HUES64 (cell line): ENCODE measurements at regions not wholly inside any gene's neighbourhood (a gene's known extent, or its start where the extent isn't known, plus 50 kb on each side); places are given as distances from the start of the nearest gene placed in this dataset.

ENCODE experiments used
- H3K27ac ChIP-seq: 2 replicates; pipeline ENCODE4 v1.7.0; 2013; ENCODE audit warnings: low read depth, low read length, inconsistent platforms
- H3K27me3 ChIP-seq: 2 replicates; pipeline ENCODE4 v1.6.1; 2013; ENCODE audit warnings: mild to moderate bottlenecking, low read length; ENCODE audit not compliant: insufficient read depth
- H3K36me3 ChIP-seq: 2 replicates; pipeline ENCODE4 v1.6.1; 2013; ENCODE audit warnings: mild to moderate bottlenecking, low read length; ENCODE audit not compliant: insufficient read depth
- H3K4me1 ChIP-seq: 2 replicates; pipeline ENCODE4 v1.6.1; 2013; ENCODE audit warnings: mild to moderate bottlenecking, low read length, moderate library complexity; ENCODE audit not compliant: insufficient read depth
- H3K4me3 ChIP-seq: 2 replicates; pipeline ENCODE4 v1.5.1; 2013; ENCODE audit warnings: mild to moderate bottlenecking, low read length, moderate library complexity
- H3K9ac ChIP-seq: 2 replicates; pipeline ENCODE4 v1.6.1; 2013; ENCODE audit warnings: mild to moderate bottlenecking, low read depth, low read length
- H3K9me3 ChIP-seq: 2 replicates; pipeline ENCODE4 v1.6.1; 2013; ENCODE audit warnings: low read depth, low read length; ENCODE audit not compliant: insufficient read depth
- WGBS: fragments of 150-250, 120-280 bp; methylation state at CpG from one replicate; pipeline ENCODE4 v1.1.7; 2013; ENCODE audit warnings: missing lambda C conversion rate; 5-methylcytosine and 5-hydroxymethylcytosine counted together

DNA sequence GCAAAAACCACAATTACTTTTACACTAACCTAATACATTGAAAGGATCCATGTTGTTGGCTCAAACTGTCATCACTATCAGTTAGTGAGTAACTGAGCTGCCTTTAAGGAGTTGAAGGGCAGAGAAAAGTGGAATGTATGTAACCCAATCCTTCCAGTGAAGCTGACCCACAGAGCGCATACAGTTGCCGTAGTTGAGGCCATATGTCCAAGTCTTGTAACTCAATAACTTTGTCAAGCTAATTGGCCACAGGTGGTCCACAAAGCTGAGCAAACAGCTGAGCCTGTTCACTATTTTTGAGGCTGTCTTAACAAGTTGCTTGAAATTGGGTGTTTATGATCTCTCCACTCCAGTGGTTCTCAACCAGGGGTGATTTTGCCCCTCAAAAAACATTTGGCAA is 169.0 kb upstream of the SLC24A5 start:
- 95% methylated on average over 2 of the region's 2 CpGs for WGBS
- Histone ChIP-seq H3K4me1 (peaks cover 21% of the 10 kb centered on the region), H3K9me3 (no peaks in the 10 kb centered on the region), H3K9ac (no peak overlapping the region), H3K27me3 (no peaks in the 10 kb centered on the region), H3K4me3 (no peak overlapping the region), H3K36me3 (no peaks in the 10 kb centered on the region), H3K27ac (no peak overlapping the region)

DNA sequence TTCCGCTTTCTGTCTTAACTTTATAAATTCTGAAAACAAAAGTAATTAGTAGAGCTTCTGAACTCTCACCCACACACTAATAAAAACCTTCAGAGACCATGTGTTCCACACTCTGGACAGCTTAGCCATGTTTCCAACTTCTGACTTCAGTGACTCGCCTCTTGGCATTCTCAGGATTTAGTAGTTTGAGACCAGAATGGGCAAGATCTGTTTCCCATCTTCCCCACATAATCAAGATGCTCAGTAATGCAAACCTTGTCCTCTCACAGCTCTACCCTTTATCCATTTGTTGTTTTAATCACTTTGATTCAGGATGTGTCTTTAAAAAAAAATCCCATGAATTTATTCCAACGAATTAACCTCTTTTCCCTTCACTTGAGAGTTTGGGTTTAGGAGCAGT is 166.6 kb upstream of the SLC24A5 start:
- no peaks in the 10 kb centered on the region for H3K36me3 ChIP-seq
- H3K27me3 ChIP-seq: no peaks in the 10 kb centered on the region
- no peak overlapping the region for H3K4me3 ChIP-seq
- H3K9ac ChIP-seq: no peak overlapping the region
- 96% methylated on average over 1 of the region's 3 CpGs for WGBS
- H3K4me1 ChIP-seq: peaks cover 21% of the 10 kb centered on the region
- no peaks in the 10 kb centered on the region for H3K9me3 ChIP-seq
- H3K27ac ChIP-seq: no peak overlapping the region

DNA sequence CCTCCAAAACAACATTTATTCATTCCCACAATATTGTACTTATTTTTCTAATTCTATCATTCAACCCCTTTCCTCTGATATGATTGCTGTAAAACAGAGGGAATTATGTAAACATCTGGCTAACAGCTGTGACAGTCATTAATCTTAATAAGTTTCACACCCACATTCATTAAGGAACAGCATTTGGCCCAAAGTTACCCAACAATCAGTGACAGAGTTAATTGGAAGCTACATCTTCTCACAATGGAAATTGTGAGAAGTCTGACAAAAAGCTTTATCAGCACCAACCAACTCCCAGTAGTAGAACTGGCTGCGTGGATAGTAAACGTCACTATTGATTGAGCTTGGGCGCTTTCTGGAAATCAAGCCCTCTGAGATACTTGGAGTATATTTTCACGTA is 165.8 kb upstream of the SLC24A5 start:
- H3K4me3 ChIP-seq: no peak overlapping the region
- H3K27me3 ChIP-seq: no peaks in the 10 kb centered on the region
- WGBS: 80% methylated on average over 4 of the region's 4 CpGs
- no peak overlapping the region for H3K27ac ChIP-seq
- peaks cover 18% of the 10 kb centered on the region for H3K4me1 ChIP-seq
- H3K36me3 ChIP-seq: no peaks in the 10 kb centered on the region
- H3K9me3 ChIP-seq: no peaks in the 10 kb centered on the region
- H3K9ac ChIP-seq: no peak overlapping the region

DNA sequence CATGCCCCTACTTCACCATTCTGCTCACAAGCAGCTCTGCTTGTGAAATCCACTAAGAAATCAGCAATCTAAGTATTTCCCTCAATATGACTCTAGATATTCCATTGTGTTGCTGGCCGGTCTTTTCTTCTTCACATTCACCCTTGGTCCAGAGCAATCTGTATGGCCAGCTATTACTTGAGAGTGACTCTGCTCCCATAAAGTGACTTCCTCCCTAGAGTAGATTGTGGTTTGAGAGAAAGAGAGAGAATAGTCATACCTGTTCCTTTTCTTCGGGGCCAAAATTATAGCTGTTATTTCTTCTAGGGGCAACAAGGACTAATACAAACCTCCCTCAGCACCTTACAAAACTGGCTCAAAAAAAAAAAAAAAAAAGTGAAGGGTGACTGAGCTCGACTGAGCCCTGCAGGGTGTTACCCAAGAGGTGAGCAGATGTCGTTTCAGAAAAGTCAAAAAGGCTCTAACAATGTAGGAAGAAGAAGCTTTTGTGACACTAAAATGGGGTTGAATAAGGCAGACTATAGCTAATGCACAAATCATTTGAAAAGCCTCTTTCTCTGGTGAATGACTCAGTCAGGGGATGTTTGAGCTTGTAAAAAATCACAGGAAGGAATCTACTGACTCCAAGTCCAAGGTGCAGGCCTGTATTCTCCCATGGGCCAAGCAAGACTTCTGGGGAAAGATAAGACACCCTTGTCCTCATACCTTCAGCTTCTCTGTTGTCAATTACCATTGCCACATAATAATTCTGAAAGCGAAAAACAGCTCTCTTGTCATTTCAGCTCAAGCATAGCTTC is 161.0 kb upstream of the SLC24A5 start:
- no peaks in the 10 kb centered on the region for H3K27me3 ChIP-seq
- 80% methylated on average over 4 of the region's 5 CpGs for WGBS
- no peaks in the 10 kb centered on the region for H3K9me3 ChIP-seq
- H3K27ac ChIP-seq: no peak overlapping the region
- H3K36me3 ChIP-seq: no peaks in the 10 kb centered on the region
- H3K9ac ChIP-seq: no peak overlapping the region
- no peaks in the 10 kb centered on the region; the same call in 1 of the 2 replicates for H3K4me1 ChIP-seq
- H3K4me3 ChIP-seq: no peak overlapping the region

DNA sequence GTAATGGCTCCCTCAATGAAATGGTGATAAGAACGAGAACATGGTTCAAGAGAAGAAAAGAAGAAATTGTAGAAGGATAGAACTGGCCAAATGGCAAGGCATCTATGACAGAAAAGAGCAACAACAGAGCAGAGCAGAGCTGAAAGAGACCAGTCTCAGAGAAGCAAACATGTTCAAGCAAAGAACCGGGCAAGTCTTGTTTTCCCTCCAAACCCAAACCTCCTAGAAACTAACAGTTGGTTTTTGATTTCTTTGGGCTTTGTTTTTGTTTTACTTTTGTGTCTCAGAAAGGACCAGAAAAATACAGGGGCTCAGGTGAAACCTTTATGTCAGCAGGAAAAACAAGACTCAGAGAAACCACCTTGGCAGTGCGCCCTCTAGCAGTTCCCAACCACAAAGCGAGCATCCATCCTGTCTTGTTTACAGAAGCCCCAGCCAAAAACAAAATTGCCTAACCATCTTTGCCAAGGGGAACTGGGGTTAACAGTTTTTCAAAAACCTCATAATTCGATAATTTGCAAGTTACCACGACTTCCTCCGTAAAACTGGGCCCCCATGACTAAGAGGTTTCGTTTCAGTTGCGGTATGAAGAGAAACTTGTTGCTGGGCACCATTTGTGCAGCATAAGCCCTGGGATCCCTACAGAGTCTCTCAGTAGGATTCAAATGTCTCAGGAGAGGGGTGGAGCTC is 159.2 kb upstream of the SLC24A5 start:
- 95% methylated on average over 8 of the region's 9 CpGs for WGBS
- Histone ChIP-seq H3K4me3 (no peak overlapping the region), H3K36me3 (no peaks in the 10 kb centered on the region), H3K9ac (no peak overlapping the region), H3K9me3 (no peaks in the 10 kb centered on the region), H3K4me1 (no peaks in the 10 kb centered on the region), H3K27ac (no peak overlapping the region), H3K27me3 (no peaks in the 10 kb centered on the region)

DNA sequence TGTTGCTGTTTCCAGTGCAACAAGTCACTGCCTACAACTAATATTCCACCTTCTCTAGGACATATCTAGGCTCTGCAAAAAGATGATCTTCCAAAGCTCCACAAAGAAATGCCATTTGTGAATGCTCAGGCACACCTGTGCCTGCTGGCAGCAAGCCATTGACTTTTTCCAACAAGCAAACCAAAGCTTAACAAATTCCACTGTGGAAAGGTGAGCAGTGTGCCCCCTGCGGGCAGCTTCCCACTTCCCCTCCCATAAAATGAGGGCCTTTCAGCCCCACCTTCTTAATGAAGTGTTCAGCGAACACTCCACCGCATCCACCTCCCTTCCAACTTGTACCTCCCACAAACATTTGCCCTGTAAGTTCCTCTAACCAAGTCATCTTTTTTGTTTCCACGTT is 157.5 kb upstream of the SLC24A5 start:
- WGBS: 87% methylated on average over 4 of the region's 4 CpGs
- H3K9ac ChIP-seq: no peak overlapping the region

DNA sequence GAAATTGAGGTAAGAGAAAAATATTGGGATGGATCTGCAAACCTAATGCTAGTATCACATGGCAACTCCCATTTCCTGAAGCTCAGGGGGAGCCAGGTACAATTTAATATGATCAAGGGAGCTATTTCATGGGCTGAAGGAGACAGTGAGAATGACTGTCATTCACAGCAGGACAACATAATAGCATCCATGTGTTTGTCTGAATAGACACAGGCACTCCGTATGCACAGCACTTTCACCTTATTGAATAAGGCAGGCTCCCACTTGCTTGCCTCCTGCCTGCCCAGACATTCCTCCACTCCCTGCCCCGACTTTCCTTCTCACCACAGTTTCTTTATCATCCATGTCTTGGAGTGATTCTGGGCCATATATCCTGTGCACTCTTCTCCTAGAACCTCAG is 156.6 kb upstream of the SLC24A5 start:
- no peak overlapping the region for H3K4me3 ChIP-seq
- no peak overlapping the region for H3K9ac ChIP-seq
- H3K27ac ChIP-seq: no peak overlapping the region
- H3K36me3 ChIP-seq: no peaks in the 10 kb centered on the region
- no peaks in the 10 kb centered on the region for H3K9me3 ChIP-seq
- H3K4me1 ChIP-seq: peaks cover 3% of the 10 kb centered on the region; the same call in 1 of the 2 replicates
- WGBS: 97% methylated on average over 2 of the region's 2 CpGs
- H3K27me3 ChIP-seq: no peaks in the 10 kb centered on the region

More for the DNA sequence above, 157.5 kb upstream of the SLC24A5 start:
- Histone ChIP-seq H3K9me3 (no peaks in the 10 kb centered on the region), H3K27me3 (no peaks in the 10 kb centered on the region), H3K36me3 (no peaks in the 10 kb centered on the region), H3K4me1 (no peaks in the 10 kb centered on the region), H3K4me3 (no peak overlapping the region), H3K27ac (no peak overlapping the region)

DNA sequence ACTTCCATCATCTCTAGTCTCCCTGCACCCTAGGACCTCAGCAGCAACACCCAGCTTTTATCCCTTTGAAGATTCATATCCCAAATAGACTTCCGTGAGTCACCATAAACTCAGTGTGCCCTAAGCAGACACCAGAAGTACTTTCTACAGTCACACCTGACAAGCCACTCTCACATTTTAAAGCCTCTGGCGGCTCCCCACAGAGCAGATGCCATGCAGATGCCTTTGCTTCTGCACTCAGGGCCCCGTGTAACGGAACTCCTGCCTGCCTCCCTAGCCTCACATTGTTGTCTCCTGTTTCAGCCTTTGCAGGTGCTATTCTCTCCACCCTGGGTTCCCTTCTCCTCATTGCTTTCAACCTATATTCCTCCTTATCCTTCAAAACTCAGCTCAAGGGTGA is 155.5 kb upstream of the SLC24A5 start:
- WGBS: 53% methylated on average over 4 of the region's 4 CpGs
- H3K27ac ChIP-seq: no peak overlapping the region
- H3K36me3 ChIP-seq: no peaks in the 10 kb centered on the region
- peaks cover 3% of the 10 kb centered on the region; the same call in 1 of the 2 replicates for H3K4me1 ChIP-seq
- no peak overlapping the region for H3K9ac ChIP-seq
- no peaks in the 10 kb centered on the region for H3K27me3 ChIP-seq
- no peaks in the 10 kb centered on the region for H3K9me3 ChIP-seq
- no peak overlapping the region for H3K4me3 ChIP-seq

DNA sequence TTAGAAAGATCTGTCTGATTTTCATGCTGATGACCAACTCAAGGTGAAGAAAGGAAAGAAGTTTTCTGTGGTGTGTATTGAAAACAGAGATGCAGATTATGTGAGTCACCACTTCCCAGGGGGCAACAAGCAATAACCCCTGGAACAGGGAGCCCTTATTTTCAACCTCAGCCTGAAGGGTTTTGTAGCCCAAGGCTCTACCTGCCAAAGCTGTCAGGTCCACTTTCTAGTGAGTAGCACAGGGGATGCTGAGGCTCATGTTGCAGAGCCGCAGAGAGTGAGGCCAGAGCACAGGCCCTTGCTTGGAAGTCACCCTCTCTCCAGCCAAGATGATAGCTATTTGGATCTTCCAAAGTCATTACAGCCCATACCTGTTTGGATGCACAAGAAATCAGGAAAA is 152.2 kb upstream of the SLC24A5 start:
- Histone ChIP-seq H3K27ac (no peak overlapping the region), H3K36me3 (no peaks in the 10 kb centered on the region), H3K4me3 (no peak overlapping the region), H3K4me1 (peaks cover 3% of the 10 kb centered on the region; the same call in 1 of the 2 replicates), H3K27me3 (no peaks in the 10 kb centered on the region), H3K9ac (no peak overlapping the region), H3K9me3 (no peaks in the 10 kb centered on the region)
- 80% methylated on average over 1 of the region's 1 CpG for WGBS

DNA sequence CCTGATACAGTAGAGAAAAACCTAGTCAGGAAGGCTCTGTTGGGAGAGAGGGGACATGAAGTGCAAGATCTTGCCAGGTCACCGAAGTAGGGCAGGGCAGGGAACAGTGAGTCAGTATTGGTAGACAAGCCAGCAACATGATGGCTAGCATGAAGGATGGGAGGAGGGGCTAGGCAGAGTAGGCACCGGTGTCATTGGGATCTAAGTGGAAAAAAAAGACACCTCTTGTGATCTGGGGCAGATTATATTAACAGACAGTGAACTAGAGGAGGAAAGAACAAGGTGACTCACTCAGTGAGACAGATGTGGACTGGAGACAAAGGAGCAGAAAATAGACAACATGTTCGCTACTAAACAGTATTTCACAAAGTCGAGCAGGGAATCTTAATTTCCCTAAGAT is 149.2 kb upstream of the SLC24A5 start:
- no peaks in the 10 kb centered on the region for H3K27me3 ChIP-seq
- no peaks in the 10 kb centered on the region for H3K36me3 ChIP-seq
- no peak overlapping the region for H3K4me3 ChIP-seq
- H3K4me1 ChIP-seq: peaks cover 3% of the 10 kb centered on the region; the same call in 1 of the 2 replicates
- WGBS: 92% methylated on average over 4 of the region's 4 CpGs
- H3K27ac ChIP-seq: no peak overlapping the region
- H3K9me3 ChIP-seq: no peaks in the 10 kb centered on the region
- H3K9ac ChIP-seq: no peak overlapping the region

DNA sequence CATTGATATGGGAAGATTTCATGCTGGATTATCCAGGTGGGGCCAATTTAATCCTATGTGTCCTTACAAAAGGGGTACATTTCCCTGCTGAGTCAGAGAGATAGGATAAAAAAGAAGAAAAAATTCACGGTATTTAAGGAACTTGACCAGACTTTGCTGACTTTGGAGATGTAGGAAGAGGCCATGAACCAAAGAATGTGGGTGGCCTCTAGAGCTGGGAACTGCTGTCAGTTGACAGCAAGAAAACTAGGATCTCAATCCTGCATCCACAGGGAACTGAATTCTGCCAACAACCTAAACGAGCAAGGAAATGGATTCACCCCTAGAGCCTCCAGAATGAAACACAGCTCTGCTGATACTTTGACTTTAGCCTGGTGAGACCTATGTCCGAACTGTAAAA is 148.1 kb upstream of the SLC24A5 start:
- Histone ChIP-seq H3K9me3 (no peaks in the 10 kb centered on the region), H3K4me3 (no peak overlapping the region), H3K27ac (no peak overlapping the region), H3K9ac (no peak overlapping the region), H3K27me3 (no peaks in the 10 kb centered on the region), H3K4me1 (peaks cover 3% of the 10 kb centered on the region; the same call in 1 of the 2 replicates), H3K36me3 (no peaks in the 10 kb centered on the region)
- 89% methylated on average over 3 of the region's 3 CpGs for WGBS
